ENCODE measurements at regions not wholly inside any gene's neighbourhood (a gene's known extent, or its start where the extent isn't known, plus 50 kb on each side); places are given as distances from the start of the nearest gene placed in this dataset.

DNA sequence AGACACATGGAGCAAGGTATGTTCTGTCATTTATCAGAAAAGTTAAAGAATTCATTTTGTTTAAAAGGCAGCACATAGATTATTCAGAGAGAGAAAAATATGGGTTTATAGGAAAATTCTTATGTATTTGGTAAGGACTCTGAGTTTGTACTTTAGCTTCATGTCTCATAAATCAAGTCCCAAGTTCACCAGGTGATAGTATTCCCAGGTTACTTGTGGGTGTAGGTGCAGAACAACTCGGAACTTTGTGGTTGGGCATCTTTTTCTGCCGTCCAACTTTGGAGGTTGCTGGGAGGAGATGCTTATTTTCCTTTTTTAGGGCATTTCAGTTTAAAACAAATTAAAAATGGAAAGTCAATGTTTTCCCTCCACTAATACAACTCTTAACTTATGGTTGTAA is 269.8 kb upstream of the DMRT1 start:
- H2AFZ ChIP-seq (ENCODE audit: low read length), result no peak overlapping the region
- H2BK15ac ChIP-seq (ENCODE audit: low read length), result no peak overlapping the region
- H2BK12ac ChIP-seq (ENCODE audit: low read length), result no peak overlapping the region
- H3K79me1 ChIP-seq (ENCODE audit: low read depth, low read length), result no peaks in the 10 kb centered on the region
- no peak overlapping the region for H3K27ac ChIP-seq (replicated peaks; ENCODE audit: low read length)
- H2BK5ac ChIP-seq (ENCODE audit: low read length), result no peak overlapping the region
- no peak overlapping the region for H2AK5ac ChIP-seq (ENCODE audit: low read depth, low read length)
- no peak overlapping the region for H3K4ac ChIP-seq (ENCODE audit: low read length)
- H3K14ac ChIP-seq (ENCODE audit: low read length), result no peak overlapping the region
- H3K27me3 ChIP-seq (ENCODE audit: control insufficient read depth in 3 of 3, insufficient read depth in 3 of 3, low read depth in 1 of 3, low read length in 3 of 3), result no peaks in the 10 kb centered on the region
- no peak overlapping the region for H3K23ac ChIP-seq (ENCODE audit: low read depth, low read length, poor library complexity)
- H3K4me2 ChIP-seq (ENCODE audit: insufficient read depth, low read length, poor library complexity, severe bottlenecking), result no peak overlapping the region
- WGBS, 2 donors (ENCODE audit: extremely low coverage in 2 of 2, insufficient read length in 2 of 2, insufficient replicate concordance in 1 of 2), result no CpG with 5 or more reads among the region's 2 CpGs
- no peaks in the 10 kb centered on the region for H3K36me3 ChIP-seq (replicated peaks in 1 of 2; ENCODE audit: control insufficient read depth in 2 of 2, insufficient read depth in 2 of 2, low read length in 2 of 2)
- H3K4me3 ChIP-seq (ENCODE audit: low read length in 2 of 2), result no peak overlapping the region
- no peak overlapping the region for H4K91ac ChIP-seq (ENCODE audit: low read depth, low read length, poor library complexity)
- H3K18ac ChIP-seq (ENCODE audit: low read length), result no peak overlapping the region
- no peak for DNase-seq (ENCODE audit: low spot score)
- no peak overlapping the region for H2BK120ac ChIP-seq (ENCODE audit: low read depth, low read length)
- no peak overlapping the region for H4K8ac ChIP-seq (ENCODE audit: low read depth, low read length)
- H3K4me1 ChIP-seq (ENCODE audit: control insufficient read depth in 2 of 2, insufficient read depth in 1 of 2, low read depth in 1 of 2, low read length in 2 of 2), result peaks cover 6 to 15% of the 10 kb centered on the region in 2 donors
- H3K9me3 ChIP-seq (replicated peaks in 1 of 2; ENCODE audit: control insufficient read depth in 2 of 2, insufficient read depth in 1 of 2, low read depth in 1 of 2, low read length in 2 of 2), result peaks cover 0 to 2% of the 10 kb centered on the region in 2 donors
- H3K9ac ChIP-seq (ENCODE audit: low read depth, low read length, poor library complexity), result no peak overlapping the region

DNA sequence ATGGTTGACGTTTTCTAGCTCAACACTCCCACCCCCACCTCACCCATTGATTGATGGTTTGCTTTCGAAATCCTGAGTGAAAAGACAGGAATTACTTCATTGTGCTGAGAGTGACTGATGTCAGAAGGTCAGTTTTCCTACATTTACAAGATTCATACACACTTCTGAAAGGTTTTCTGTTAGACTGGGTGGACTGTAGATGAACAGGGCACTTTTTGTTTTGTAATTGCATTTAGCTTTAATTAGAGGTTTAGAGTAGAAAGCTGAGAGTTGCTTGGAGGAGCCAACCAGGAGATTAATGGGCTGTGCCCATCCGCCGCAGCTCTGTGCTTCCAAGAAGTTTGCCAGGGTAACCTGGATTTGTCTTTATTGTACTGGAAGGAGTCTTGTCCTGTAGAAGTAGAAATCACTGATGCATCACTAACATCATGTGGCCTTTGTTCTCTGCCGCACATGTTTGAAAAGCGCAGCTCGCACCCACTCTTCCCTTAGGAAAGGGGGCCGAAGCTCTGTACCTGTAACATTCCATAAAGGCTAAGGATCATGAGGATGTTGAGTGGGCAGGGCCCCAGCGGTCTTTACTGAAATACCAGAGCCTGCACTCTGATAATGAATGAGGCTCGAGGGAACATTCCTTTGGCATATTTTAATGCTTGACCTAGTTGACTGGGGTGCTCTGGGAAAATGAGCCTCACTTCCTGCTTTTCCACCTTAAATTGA is 267.6 kb upstream of the DMRT1 start:
- H3K9me3 ChIP-seq (replicated peaks in 1 of 2; ENCODE audit: control insufficient read depth in 2 of 2, insufficient read depth in 1 of 2, low read depth in 1 of 2, low read length in 2 of 2), result no peaks in the 10 kb centered on the region
- H3K27ac ChIP-seq (replicated peaks; ENCODE audit: low read length), result peak overlapping the region; percentile 63
- H2BK120ac ChIP-seq (ENCODE audit: low read depth, low read length), result no peak overlapping the region
- no peak overlapping the region for H3K14ac ChIP-seq (ENCODE audit: low read length)
- H3K9ac ChIP-seq (ENCODE audit: low read depth, low read length, poor library complexity), result no peak overlapping the region
- H3K4me1 ChIP-seq (ENCODE audit: control insufficient read depth in 2 of 2, insufficient read depth in 1 of 2, low read depth in 1 of 2, low read length in 2 of 2), result peaks cover 6 to 15% of the 10 kb centered on the region in 2 donors
- H2AFZ ChIP-seq (ENCODE audit: low read length), result peak overlapping the region; percentile 76
- H2BK15ac ChIP-seq (ENCODE audit: low read length), result no peak overlapping the region
- no peak overlapping the region for H4K8ac ChIP-seq (ENCODE audit: low read depth, low read length)
- H4K91ac ChIP-seq (ENCODE audit: low read depth, low read length, poor library complexity), result no peak overlapping the region
- no peak overlapping the region for H3K23ac ChIP-seq (ENCODE audit: low read depth, low read length, poor library complexity)
- no peak overlapping the region for H3K4ac ChIP-seq (ENCODE audit: low read length)
- H3K18ac ChIP-seq (ENCODE audit: low read length), result no peak overlapping the region
- H3K4me3 ChIP-seq (ENCODE audit: low read length in 2 of 2), result peak overlapping the region in 1 of 2 donors; percentile 15
- no peaks in the 10 kb centered on the region for H3K36me3 ChIP-seq (replicated peaks in 1 of 2; ENCODE audit: control insufficient read depth in 2 of 2, insufficient read depth in 2 of 2, low read length in 2 of 2)
- H3K4me2 ChIP-seq (ENCODE audit: insufficient read depth, low read length, poor library complexity, severe bottlenecking), result no peak overlapping the region
- H2BK5ac ChIP-seq (ENCODE audit: low read length), result no peak overlapping the region
- WGBS, 2 donors (ENCODE audit: extremely low coverage in 2 of 2, insufficient read length in 2 of 2, insufficient replicate concordance in 1 of 2), result no CpG with 5 or more reads among the region's 10 CpGs
- H3K27me3 ChIP-seq (ENCODE audit: control insufficient read depth in 3 of 3, insufficient read depth in 3 of 3, low read depth in 1 of 3, low read length in 3 of 3), result no peaks in the 10 kb centered on the region
- DNase-seq (ENCODE audit: low spot score), result peak; percentile 27
- H2BK12ac ChIP-seq (ENCODE audit: low read length), result no peak overlapping the region
- H2AK5ac ChIP-seq (ENCODE audit: low read depth, low read length), result no peak overlapping the region
- H3K79me1 ChIP-seq (ENCODE audit: low read depth, low read length), result no peaks in the 10 kb centered on the region

DNA sequence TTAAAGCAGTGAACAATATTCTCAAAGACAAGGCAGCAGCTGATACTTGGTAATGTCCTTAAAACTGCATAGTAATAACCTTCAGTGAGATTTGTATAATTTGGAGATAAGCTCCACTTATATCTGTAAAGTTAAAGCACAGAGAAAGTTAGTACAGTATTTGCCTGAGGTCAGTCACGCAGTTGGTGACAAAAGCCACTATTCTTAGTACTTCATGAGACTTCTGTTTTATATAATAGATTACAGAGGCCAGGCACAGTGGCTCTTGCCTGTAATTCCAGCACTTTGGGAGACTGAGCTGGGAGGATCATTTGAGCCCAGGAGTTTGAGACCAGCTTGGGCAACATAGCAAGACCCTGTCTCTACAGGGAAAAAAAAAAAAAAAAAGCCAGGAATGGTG is 266.4 kb upstream of the DMRT1 start:
- Histone ChIP-seq H3K18ac (ENCODE audit: low read length) (no peak overlapping the region), H3K14ac (ENCODE audit: low read length) (no peak overlapping the region), H3K4me3 (ENCODE audit: low read length in 2 of 2) (no peak overlapping the region)

DNA sequence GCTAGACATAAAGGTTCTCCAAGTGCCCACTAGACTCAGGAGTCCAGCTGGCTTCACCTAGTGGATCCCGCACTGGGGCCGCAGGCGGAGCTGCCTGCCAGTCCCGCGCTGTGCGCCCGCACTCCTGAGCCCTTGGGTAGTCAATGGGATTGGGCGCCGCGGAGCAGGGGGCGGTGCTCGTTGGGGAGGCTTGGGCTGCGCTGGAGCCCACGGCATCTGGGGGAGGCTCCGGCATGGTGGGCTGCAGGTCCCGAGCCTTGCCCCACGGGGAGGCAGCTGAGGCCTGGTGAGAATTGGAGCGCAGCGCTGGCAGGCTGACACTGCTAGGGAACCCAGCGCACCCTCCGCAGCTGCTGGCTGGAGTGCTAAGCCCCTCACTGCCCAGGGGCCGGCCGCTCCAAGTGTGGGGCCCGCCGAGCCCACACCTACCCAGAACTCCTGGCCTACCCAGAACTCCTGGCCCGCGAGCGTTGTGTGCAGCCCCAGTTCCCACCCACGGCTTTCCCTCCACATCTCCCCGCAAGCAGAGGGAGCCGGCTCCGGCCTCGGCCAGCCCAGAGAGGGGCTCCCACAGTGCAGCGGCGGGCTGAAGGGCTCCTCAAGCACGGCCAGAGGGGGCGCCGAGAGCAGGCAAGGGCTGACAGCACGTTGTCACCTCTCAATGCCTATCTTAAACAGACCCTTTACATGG is 260.7 kb upstream of the DMRT1 start:
- Histone ChIP-seq H3K4ac (ENCODE audit: low read length) (no peak overlapping the region), H2BK12ac (ENCODE audit: low read length) (no peak overlapping the region), H2AFZ (ENCODE audit: low read length) (no peak overlapping the region), H3K23ac (ENCODE audit: low read depth, low read length, poor library complexity) (no peak overlapping the region), H3K14ac (ENCODE audit: low read length) (no peak overlapping the region), H3K4me3 (ENCODE audit: low read length in 2 of 2) (no peak overlapping the region), H2BK15ac (ENCODE audit: low read length) (no peak overlapping the region), H3K27me3 (ENCODE audit: control insufficient read depth in 3 of 3, insufficient read depth in 3 of 3, low read depth in 1 of 3, low read length in 3 of 3) (no peaks in the 10 kb centered on the region), H2BK120ac (ENCODE audit: low read depth, low read length) (no peak overlapping the region), H3K79me1 (ENCODE audit: low read depth, low read length) (no peaks in the 10 kb centered on the region), H3K27ac (replicated peaks; ENCODE audit: low read length) (no peak overlapping the region), H2AK5ac (ENCODE audit: low read depth, low read length) (no peak overlapping the region), H3K36me3 (replicated peaks in 1 of 2; ENCODE audit: control insufficient read depth in 2 of 2, insufficient read depth in 2 of 2, low read length in 2 of 2) (no peaks in the 10 kb centered on the region), H3K9me3 (replicated peaks in 1 of 2; ENCODE audit: control insufficient read depth in 2 of 2, insufficient read depth in 1 of 2, low read depth in 1 of 2, low read length in 2 of 2) (peaks cover 2 to 5% of the 10 kb centered on the region in 2 donors), H4K91ac (ENCODE audit: low read depth, low read length, poor library complexity) (no peak overlapping the region), H3K18ac (ENCODE audit: low read length) (no peak overlapping the region), H2BK5ac (ENCODE audit: low read length) (no peak overlapping the region), H3K4me2 (ENCODE audit: insufficient read depth, low read length, poor library complexity, severe bottlenecking) (no peak overlapping the region), H3K9ac (ENCODE audit: low read depth, low read length, poor library complexity) (no peak overlapping the region), H3K4me1 (ENCODE audit: control insufficient read depth in 2 of 2, insufficient read depth in 1 of 2, low read depth in 1 of 2, low read length in 2 of 2) (no peaks in the 10 kb centered on the region), H4K8ac (ENCODE audit: low read depth, low read length) (no peak overlapping the region)
- no peak for DNase-seq (ENCODE audit: low spot score)
- WGBS, 2 donors (ENCODE audit: extremely low coverage in 2 of 2, insufficient read length in 2 of 2, insufficient replicate concordance in 1 of 2), result no CpG with 5 or more reads among the region's 39 CpGs

More for the DNA sequence above, 266.4 kb upstream of the DMRT1 start:
- H3K23ac ChIP-seq (ENCODE audit: low read depth, low read length, poor library complexity), result no peak overlapping the region
- H3K4ac ChIP-seq (ENCODE audit: low read length), result no peak overlapping the region
- H3K4me1 ChIP-seq (ENCODE audit: control insufficient read depth in 2 of 2, insufficient read depth in 1 of 2, low read depth in 1 of 2, low read length in 2 of 2), result peaks cover 6 to 15% of the 10 kb centered on the region in 2 donors
- H4K91ac ChIP-seq (ENCODE audit: low read depth, low read length, poor library complexity), result no peak overlapping the region
- H3K27me3 ChIP-seq (ENCODE audit: control insufficient read depth in 3 of 3, insufficient read depth in 3 of 3, low read depth in 1 of 3, low read length in 3 of 3), result no peaks in the 10 kb centered on the region
- H2AFZ ChIP-seq (ENCODE audit: low read length), result no peak overlapping the region
- H3K4me2 ChIP-seq (ENCODE audit: insufficient read depth, low read length, poor library complexity, severe bottlenecking), result no peak overlapping the region
- no peak overlapping the region for H3K27ac ChIP-seq (replicated peaks; ENCODE audit: low read length)
- H2BK15ac ChIP-seq (ENCODE audit: low read length), result no peak overlapping the region
- H2BK12ac ChIP-seq (ENCODE audit: low read length), result no peak overlapping the region
- no peak overlapping the region for H2BK120ac ChIP-seq (ENCODE audit: low read depth, low read length)
- H2BK5ac ChIP-seq (ENCODE audit: low read length), result no peak overlapping the region
- no peak for DNase-seq (ENCODE audit: low spot score)
- H3K36me3 ChIP-seq (replicated peaks in 1 of 2; ENCODE audit: control insufficient read depth in 2 of 2, insufficient read depth in 2 of 2, low read length in 2 of 2), result no peaks in the 10 kb centered on the region
- no peak overlapping the region for H4K8ac ChIP-seq (ENCODE audit: low read depth, low read length)
- no peak overlapping the region for H3K9ac ChIP-seq (ENCODE audit: low read depth, low read length, poor library complexity)
- WGBS, 2 donors (ENCODE audit: extremely low coverage in 2 of 2, insufficient read length in 2 of 2, insufficient replicate concordance in 1 of 2), result no CpG with 5 or more reads among the region's 1 CpG
- H3K79me1 ChIP-seq (ENCODE audit: low read depth, low read length), result no peaks in the 10 kb centered on the region
- no peak overlapping the region for H2AK5ac ChIP-seq (ENCODE audit: low read depth, low read length)
- H3K9me3 ChIP-seq (replicated peaks in 1 of 2; ENCODE audit: control insufficient read depth in 2 of 2, insufficient read depth in 1 of 2, low read depth in 1 of 2, low read length in 2 of 2), result no peaks in the 10 kb centered on the region

Measured in neuronal stem cell (in vitro differentiated cells).